ENCODE measurements at regions not wholly inside any gene's neighbourhood (a gene's known extent, or its start where the extent isn't known, plus 50 kb on each side); places are given as distances from the start of the nearest gene placed in this dataset.

DNA sequence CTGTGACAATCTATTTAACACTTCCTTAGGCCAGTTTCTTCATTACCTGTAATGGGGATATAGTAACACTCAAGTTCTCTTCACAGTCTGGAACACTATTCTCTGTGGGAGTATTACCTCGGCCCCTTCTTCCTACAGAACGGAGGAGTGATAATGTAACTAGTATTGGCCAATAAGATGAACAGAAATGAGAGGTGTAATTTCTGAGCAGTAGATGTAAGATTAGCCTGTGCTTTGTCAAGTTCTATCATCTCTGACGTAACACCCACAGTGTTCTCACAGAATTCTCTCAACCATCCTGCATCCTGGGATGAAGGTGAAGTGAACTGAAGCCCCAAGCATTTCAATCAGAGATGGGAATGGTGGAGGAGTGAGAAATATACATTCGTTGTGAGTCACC, 65.2 kb upstream of the TOP3B start:
- TF ChIP-seq, protein P1, sequence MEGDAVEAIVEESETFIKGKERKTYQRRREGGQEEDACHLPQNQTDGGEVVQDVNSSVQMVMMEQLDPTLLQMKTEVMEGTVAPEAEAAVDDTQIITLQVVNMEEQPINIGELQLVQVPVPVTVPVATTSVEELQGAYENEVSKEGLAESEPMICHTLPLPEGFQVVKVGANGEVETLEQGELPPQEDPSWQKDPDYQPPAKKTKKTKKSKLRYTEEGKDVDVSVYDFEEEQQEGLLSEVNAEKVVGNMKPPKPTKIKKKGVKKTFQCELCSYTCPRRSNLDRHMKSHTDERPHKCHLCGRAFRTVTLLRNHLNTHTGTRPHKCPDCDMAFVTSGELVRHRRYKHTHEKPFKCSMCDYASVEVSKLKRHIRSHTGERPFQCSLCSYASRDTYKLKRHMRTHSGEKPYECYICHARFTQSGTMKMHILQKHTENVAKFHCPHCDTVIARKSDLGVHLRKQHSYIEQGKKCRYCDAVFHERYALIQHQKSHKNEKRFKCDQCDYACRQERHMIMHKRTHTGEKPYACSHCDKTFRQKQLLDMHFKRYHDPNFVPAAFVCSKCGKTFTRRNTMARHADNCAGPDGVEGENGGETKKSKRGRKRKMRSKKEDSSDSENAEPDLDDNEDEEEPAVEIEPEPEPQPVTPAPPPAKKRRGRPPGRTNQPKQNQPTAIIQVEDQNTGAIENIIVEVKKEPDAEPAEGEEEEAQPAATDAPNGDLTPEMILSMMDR (conservative IDR thresholded peaks at IDR 0.05; ENCODE audit: low read depth, low read length), result no peak
- DNase-seq (ENCODE audit: low read depth), result no peak
- no peak overlapping the region for H3K4me3 ChIP-seq (ENCODE audit: low read depth, low read length)

DNA sequence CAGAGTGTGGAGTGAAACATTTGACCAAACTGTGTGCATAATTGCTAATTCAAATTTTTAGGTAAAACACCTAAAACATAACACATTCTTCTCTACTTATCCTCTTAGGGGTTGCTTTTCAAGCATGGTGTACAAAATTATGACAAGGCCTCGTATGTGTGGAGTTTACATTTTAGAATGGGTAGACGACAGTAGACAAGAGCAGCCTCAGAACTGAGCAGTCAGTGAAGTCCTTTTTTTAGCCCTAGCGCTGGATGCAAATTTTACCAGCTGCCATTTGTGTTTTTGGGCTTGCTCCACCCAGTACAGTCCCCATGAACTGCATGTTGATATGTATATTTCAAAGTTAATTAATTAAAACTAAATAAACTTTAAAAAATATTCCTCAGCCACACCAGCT, 64.7 kb upstream of the TOP3B start:
- DNase-seq (ENCODE audit: low read depth), result no peak
- TF ChIP-seq, protein P1 (conservative IDR thresholded peaks at IDR 0.05; ENCODE audit: low read depth, low read length), result no peak
- no peak overlapping the region for H3K4me3 ChIP-seq (ENCODE audit: low read depth, low read length)

DNA sequence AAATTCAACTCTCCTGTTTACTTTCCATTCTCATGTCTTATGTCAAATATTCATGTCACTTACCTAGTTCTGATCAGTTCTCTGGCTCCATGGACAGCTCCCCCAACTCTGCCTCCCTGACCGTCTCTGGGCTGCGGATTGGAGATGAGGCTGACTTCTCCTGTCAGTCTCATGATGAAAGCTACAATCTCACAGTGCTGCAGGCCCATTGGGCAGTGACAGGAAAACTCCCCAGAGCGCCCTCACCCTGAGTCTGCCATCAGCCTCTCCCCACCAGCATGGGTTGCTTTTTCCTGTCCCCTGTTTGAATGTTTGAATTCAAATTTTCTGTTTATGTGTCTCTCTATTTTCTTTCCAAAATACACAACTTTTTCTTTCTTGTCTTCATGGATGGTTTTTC, 63.8 kb upstream of the TOP3B start:
- H3K4me3 ChIP-seq (ENCODE audit: low read depth, low read length), result no peak overlapping the region
- TF ChIP-seq, protein P1 (conservative IDR thresholded peaks at IDR 0.05; ENCODE audit: low read depth, low read length), result no peak
- DNase-seq (ENCODE audit: low read depth), result no peak

DNA sequence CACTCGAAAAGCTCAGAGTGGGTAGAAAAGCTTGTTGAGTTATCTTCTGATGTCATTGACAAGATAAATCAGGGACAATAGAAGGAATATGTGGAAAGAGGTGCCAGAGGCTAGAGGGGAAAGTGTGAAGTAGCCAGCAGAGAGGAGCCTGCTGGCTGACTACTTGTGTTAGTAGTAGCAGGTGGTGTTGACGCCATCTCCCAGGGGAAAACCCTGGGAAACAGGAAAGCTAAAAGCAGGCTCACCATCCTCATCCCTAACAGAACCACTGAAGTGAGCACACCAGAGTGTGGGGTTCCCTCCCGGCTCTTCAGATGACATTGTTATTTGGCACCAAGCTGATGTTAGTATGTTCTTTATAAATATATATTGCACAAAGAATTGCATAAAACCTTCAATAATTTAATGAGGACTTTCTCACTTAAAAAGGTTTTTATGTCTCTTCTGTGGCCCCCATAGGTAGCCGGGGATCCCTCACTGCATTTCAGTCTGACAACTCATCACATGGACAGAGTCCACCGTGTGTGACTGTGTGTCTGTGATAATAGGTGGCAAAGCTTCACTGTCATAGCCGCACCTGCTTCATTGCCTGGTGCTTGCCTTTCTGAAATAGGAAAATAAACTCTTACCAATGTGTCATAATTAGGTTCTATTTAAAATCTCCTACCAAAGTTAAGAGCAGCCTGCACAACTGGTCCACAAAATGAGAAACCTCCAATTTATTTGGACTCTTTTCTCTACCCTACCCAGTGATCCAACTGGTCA, 63.2 kb upstream of the TOP3B start:
- H3K4me3 ChIP-seq (ENCODE audit: low read depth, low read length), result no peak overlapping the region
- TF ChIP-seq, protein P1 (conservative IDR thresholded peaks at IDR 0.05; ENCODE audit: low read depth, low read length), result no peak
- DNase-seq (ENCODE audit: low read depth), result no peak

DNA sequence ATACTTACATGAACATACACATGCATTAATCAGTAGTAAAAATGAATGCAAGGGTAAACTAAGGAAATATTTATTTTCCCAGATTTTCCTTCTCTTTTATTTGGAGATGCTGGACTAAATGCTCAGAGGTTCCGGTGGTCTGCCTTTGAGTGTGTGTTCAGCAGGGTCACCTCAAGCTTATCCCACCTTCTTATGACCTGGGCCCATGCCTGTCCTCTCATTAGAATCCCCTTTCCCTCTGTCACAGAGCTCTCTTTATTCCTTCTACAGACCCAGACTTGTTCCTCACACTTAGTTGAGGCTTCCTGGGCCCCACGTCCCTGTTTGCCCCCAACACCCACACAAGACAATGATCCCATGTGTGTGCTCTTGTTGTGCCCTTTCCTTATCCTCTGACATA, 61.6 kb upstream of the TOP3B start:
- no peak overlapping the region for H3K4me3 ChIP-seq (ENCODE audit: low read depth, low read length)
- DNase-seq (ENCODE audit: low read depth), result no peak
- TF ChIP-seq, protein P1 (conservative IDR thresholded peaks at IDR 0.05; ENCODE audit: low read depth, low read length), result no peak

DNA sequence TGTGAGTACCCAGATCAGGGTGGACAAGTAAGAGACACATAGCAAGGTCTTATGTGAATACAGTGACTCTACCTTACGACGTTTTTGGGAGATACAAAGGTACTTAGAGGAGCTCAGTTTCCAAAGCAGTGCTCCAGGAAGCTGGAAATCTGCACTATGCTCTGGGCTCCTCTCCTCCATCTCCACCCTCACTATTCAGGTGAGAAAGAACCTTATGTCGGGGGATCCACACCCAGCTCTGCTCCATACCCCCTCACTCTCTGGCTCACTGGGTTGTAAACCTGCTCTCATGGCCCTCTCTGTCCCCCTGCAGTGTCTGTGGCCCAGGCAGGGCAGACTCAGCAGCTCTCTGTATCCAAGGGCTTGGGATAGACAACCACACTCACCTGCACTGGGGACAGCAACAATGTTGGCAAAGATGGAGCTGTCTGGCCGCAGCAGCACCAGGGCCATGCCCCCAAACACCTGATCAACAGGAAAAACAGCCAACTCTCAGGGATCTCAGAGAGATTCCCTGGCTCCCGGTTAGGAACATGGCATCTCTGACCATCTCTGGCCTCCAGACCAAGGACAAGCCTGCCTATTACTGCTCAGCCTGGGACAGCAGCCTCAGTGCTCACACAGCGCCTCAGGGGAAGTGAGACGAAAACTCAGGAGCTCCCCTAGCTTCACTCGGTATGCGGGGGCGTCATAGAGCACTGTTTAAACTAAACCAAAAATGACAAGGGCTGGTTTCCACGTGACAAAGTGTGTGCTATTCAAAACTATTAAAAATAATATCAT, 60.9 kb upstream of the TOP3B start:
- TF ChIP-seq, protein P1 (conservative IDR thresholded peaks at IDR 0.05; ENCODE audit: low read depth, low read length), result no peak
- no peak for DNase-seq (ENCODE audit: low read depth)
- H3K4me3 ChIP-seq (ENCODE audit: low read depth, low read length), result no peak overlapping the region
